HL-60 (cell line): ENCODE measurements at regions not wholly inside any gene's neighbourhood (a gene's known extent, or its start where the extent isn't known, plus 50 kb on each side); places are given as distances from the start of the nearest gene placed in this dataset.

Experiments used
- DNase-seq, 2 experiments: peaks; one replicate each; pipeline ENCODE4 v3.0.0-alpha.2; 2010 to 2020; ENCODE audit warnings: low read depth in 1 of 2, low spot score in 1 of 2
- H3K27ac ChIP-seq: fragments of 250-450 bp; sonication (Bioruptor Pico); replicated peaks from 2 replicates; pipeline ENCODE4 v1.5.1; 2020; ENCODE audit warnings: mild to moderate bottlenecking, moderate library complexity
- H3K27me3 ChIP-seq: fragments of 250-450 bp; sonication (Bioruptor Pico); 2 replicates; pipeline ENCODE4 v1.5.1; 2021; ENCODE audit warnings: mild to moderate bottlenecking, moderate library complexity; ENCODE audit not compliant: insufficient read depth, poor library complexity, severe bottlenecking
- H3K4me3 ChIP-seq: replicated peaks from 2 replicates; pipeline ENCODE4 v1.5.1; 2011; ENCODE audit warnings: mild to moderate bottlenecking, control low read depth, low read length; ENCODE audit not compliant: insufficient read depth
- GABPA ChIP-seq: IDR thresholded peaks from 2 replicates; pipeline ENCODE4 v1.6.1; 2012; ENCODE audit warnings: low read depth
- POLR2AphosphoS5 ChIP-seq: IDR thresholded peaks from 2 replicates; pipeline ENCODE4 v1.6.1; 2012; ENCODE audit warnings: low read depth
- SPI1 ChIP-seq: IDR thresholded peaks from 2 replicates; pipeline ENCODE4 v1.6.1; 2012; ENCODE audit warnings: low read depth, mild to moderate bottlenecking, borderline replicate concordance
- TF ChIP-seq, protein P1 (sequence below): IDR thresholded peaks from one replicate; pipeline ENCODE4 v1.5.1; 2011; ENCODE audit warnings: low read length, control low read depth, inconsistent platforms; ENCODE audit not compliant: insufficient read depth
- TF ChIP-seq, protein P2 (sequence below): IDR thresholded peaks from 2 replicates; pipeline ENCODE4 v1.6.1; 2012; ENCODE audit warnings: low read depth; ENCODE audit not compliant: insufficient replicate concordance

DNA sequence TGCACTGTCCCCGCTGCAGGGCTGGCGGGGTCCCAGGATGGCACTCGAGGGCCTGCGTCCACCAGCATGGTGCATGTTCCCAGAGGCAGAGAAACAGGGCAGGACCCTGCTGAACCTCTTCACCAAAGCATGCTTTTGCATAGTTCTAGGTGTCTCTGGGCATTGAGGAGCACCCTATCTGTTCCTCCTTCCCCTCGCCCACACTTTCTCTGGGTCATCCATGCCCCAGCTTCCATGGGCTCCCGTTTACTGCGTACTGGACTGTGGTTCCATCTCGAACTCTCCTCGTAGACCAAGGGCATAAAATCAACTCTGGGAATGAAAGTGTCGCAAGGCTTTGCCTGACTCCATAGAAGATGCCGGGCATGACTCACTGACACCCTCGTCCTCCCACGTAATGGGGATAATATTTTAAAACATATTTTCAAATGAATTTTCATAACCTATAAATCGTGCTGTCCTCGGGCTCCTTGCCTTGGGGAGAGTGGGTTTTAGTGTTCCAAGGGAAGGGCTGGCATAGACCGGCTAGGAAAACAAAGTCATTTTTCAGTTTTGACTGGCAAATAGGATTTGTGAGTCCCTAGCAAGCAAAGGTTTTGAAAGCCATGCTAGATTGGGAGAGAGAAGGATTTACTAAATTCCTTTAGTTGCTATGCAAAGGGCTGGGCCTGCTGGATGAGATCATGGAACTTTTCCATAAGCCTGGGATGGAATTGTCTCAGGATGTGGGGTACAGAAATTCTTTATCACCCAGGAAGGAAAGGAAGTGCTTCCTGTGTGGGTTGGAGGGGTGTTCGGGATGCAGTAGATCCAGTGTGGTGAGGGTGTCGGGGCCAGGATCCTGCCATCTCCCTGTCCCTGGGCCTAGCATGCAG, 498.7 kb upstream of the MKI67 start:
- Histone ChIP-seq H3K4me3 (no peak overlapping the region), H3K27me3 (no peaks in the 10 kb centered on the region), H3K27ac (no peak overlapping the region)
- TF ChIP-seq GABPA (no peak), POLR2AphosphoS5 (no peak), SPI1 (no peak)
- TF ChIP-seq, protein P1, sequence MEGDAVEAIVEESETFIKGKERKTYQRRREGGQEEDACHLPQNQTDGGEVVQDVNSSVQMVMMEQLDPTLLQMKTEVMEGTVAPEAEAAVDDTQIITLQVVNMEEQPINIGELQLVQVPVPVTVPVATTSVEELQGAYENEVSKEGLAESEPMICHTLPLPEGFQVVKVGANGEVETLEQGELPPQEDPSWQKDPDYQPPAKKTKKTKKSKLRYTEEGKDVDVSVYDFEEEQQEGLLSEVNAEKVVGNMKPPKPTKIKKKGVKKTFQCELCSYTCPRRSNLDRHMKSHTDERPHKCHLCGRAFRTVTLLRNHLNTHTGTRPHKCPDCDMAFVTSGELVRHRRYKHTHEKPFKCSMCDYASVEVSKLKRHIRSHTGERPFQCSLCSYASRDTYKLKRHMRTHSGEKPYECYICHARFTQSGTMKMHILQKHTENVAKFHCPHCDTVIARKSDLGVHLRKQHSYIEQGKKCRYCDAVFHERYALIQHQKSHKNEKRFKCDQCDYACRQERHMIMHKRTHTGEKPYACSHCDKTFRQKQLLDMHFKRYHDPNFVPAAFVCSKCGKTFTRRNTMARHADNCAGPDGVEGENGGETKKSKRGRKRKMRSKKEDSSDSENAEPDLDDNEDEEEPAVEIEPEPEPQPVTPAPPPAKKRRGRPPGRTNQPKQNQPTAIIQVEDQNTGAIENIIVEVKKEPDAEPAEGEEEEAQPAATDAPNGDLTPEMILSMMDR, result no peak
- TF ChIP-seq, protein P2, sequence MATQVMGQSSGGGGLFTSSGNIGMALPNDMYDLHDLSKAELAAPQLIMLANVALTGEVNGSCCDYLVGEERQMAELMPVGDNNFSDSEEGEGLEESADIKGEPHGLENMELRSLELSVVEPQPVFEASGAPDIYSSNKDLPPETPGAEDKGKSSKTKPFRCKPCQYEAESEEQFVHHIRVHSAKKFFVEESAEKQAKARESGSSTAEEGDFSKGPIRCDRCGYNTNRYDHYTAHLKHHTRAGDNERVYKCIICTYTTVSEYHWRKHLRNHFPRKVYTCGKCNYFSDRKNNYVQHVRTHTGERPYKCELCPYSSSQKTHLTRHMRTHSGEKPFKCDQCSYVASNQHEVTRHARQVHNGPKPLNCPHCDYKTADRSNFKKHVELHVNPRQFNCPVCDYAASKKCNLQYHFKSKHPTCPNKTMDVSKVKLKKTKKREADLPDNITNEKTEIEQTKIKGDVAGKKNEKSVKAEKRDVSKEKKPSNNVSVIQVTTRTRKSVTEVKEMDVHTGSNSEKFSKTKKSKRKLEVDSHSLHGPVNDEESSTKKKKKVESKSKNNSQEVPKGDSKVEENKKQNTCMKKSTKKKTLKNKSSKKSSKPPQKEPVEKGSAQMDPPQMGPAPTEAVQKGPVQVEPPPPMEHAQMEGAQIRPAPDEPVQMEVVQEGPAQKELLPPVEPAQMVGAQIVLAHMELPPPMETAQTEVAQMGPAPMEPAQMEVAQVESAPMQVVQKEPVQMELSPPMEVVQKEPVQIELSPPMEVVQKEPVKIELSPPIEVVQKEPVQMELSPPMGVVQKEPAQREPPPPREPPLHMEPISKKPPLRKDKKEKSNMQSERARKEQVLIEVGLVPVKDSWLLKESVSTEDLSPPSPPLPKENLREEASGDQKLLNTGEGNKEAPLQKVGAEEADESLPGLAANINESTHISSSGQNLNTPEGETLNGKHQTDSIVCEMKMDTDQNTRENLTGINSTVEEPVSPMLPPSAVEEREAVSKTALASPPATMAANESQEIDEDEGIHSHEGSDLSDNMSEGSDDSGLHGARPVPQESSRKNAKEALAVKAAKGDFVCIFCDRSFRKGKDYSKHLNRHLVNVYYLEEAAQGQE, result no peak
- DNase-seq, result no peak

DNA sequence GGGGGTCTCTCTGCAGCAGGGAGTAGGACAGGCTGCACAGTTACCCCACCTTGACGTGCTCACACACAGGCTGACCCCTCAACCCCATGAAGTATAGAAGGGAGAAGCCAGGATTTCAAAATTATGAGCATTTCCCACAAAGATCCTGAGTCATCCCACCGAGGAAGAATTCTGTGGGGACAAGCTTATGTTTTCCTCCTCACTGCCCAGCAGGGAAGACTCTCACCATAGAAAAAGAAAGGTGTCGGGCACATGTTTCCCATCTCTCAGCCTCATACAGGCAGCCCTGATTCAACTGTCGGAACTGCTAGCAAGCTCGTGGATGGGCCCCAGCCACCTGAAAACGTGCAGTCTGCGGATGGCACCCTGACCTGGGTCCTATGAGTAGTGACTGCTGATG, 499.7 kb upstream of the MKI67 start:
- TF ChIP-seq, protein P2, result no peak
- TF ChIP-seq POLR2AphosphoS5 (no peak), SPI1 (no peak), GABPA (no peak)
- TF ChIP-seq, protein P1, result no peak
- Histone ChIP-seq H3K27me3 (no peaks in the 10 kb centered on the region), H3K4me3 (no peak overlapping the region), H3K27ac (no peak overlapping the region)
- no peak for DNase-seq

DNA sequence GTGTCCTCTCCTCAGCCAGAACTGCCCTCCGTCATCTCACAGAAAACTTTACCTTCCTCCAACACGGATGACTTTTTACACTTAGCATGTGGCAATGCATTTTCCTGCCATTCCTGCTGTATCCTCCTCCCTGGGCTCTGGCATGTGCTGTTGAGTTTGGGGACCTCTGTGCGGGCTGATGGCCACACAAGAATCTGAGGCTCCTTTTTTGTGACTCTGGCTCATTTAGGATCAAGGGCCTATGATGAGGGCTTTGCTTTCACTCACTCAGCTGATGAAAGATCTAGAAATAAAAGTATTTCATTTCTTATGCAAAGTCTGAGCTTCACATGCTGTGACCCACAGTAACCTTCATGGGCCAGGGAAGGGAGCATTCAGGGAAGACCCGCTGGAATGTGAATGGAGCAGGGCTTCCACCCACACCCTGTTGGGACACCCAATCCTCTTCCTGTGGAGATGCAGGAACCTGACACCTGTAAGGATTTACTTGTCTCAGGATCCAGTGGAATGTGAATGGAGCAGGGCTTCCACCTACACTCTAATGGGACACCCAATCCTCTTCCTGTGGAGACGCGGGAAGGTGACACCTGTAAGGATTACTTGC, 500.3 kb upstream of the MKI67 start:
- TF ChIP-seq POLR2AphosphoS5 (no peak), SPI1 (no peak), GABPA (no peak)
- TF ChIP-seq, protein P2, result no peak
- TF ChIP-seq, protein P1, result no peak
- Histone ChIP-seq H3K27me3 (no peaks in the 10 kb centered on the region), H3K4me3 (no peak overlapping the region), H3K27ac (no peak overlapping the region)
- no peak for DNase-seq
